HUES6 (cell line): ENCODE measurements at regions not wholly inside any gene's neighbourhood (a gene's known extent, or its start where the extent isn't known, plus 50 kb on each side); places are given as distances from the start of the nearest gene placed in this dataset.

Experiments
- H3K27ac ChIP-seq: 2 replicates; pipeline ENCODE4 v1.7.0; 2013; ENCODE audit warnings: low read depth, mild to moderate bottlenecking, low read length, inconsistent platforms
- H3K27me3 ChIP-seq: 2 replicates; pipeline ENCODE4 v1.6.1; 2013; ENCODE audit warnings: low read length; ENCODE audit not compliant: control insufficient read depth, insufficient read depth
- H3K36me3 ChIP-seq: 2 replicates; pipeline ENCODE4 v1.6.1; 2013; ENCODE audit warnings: low read length; ENCODE audit not compliant: control insufficient read depth, insufficient read depth
- H3K4me1 ChIP-seq: 2 replicates; pipeline ENCODE4 v1.6.1; 2013; ENCODE audit warnings: low read length; ENCODE audit not compliant: control insufficient read depth, insufficient read depth
- H3K4me3 ChIP-seq: 2 replicates; pipeline ENCODE4 v1.5.1; 2013; ENCODE audit warnings: low read depth, low read length
- H3K9ac ChIP-seq: one replicate; pipeline ENCODE4 v1.6.1; 2013; ENCODE audit warnings: mild to moderate bottlenecking, low read length
- H3K9me3 ChIP-seq: 2 replicates; pipeline ENCODE4 v1.6.1; 2013; ENCODE audit warnings: low read depth, low read length; ENCODE audit not compliant: control insufficient read depth, insufficient read depth

DNA sequence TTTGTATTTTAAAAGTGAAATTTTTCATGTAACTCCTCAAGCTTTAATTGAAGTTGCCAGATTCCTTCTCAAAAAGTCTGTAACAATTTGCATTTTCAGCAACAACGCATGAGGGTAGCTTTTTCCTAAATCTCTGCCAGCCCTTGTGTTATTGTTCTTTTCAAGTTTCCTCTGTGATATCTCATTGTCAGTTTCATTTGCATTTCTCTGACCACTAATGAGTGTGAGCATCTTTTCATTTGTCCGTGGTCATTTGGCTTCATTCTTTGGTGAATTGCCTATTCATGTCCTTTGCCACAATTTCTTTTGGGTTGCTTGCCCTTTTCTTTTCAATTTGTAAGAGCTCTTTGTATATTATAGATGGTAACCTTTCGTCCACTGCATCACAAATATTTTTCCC is 68.0 kb upstream of the NKD1 start:
- H3K4me1 ChIP-seq = peaks cover 20% of the 10 kb centered on the region
- H3K27me3 ChIP-seq = no peaks in the 10 kb centered on the region
- H3K4me3 ChIP-seq = no peak overlapping the region
- H3K9ac ChIP-seq = no peak overlapping the region
- peaks cover 16% of the 10 kb centered on the region for H3K9me3 ChIP-seq
- H3K27ac ChIP-seq = no peak overlapping the region
- H3K36me3 ChIP-seq = no peaks in the 10 kb centered on the region

DNA sequence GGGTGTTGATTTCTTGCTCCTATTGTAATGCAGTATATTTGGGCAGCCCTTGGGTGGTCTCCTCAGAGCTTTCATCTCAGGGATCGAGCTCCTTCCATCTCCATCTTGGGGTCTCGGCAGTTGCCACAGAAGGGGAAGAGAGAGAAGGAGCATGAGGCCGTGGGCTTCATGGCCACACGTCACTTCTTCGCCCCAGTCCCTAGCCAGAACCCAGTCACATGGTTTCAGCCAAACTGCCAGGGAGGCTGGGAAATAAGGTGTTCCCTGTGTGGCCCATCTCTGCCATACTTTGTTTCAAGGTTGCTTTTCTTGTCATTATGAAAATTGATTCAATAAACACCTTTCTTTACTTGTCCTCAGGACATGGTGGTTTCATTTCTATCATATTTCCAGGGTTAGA is 68.4 kb upstream of the NKD1 start:
- H3K4me3 ChIP-seq = no peak overlapping the region
- H3K4me1 ChIP-seq = peaks cover 20% of the 10 kb centered on the region
- H3K36me3 ChIP-seq = no peaks in the 10 kb centered on the region
- peaks cover 12% of the 10 kb centered on the region for H3K9me3 ChIP-seq
- H3K27me3 ChIP-seq = no peaks in the 10 kb centered on the region
- H3K27ac ChIP-seq = no peak overlapping the region
- no peak overlapping the region for H3K9ac ChIP-seq

DNA sequence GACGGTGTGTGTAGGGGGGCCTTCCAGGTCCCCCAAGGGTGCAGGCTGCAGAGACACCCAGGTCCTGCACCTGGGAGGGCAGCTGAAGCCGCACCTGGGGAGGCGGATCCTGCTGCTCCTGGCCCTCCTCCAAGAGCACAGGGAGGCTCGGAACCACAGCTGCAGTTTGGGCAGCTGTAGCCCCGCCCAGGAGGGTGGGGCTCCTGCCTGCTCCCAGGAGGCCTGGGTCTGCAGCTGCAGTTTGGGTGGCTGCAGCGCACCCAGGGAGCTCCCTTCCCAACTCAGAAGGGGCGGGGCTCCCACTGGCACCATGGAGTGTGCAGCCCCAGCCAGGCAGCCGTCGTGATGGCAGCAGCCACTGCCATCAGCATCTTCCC is 69.4 kb upstream of the NKD1 start:
- Histone ChIP-seq H3K27me3 (no peaks in the 10 kb centered on the region), H3K27ac (no peak overlapping the region), H3K4me1 (peaks cover 23% of the 10 kb centered on the region), H3K9me3 (peaks cover 5% of the 10 kb centered on the region), H3K4me3 (no peak overlapping the region), H3K36me3 (no peaks in the 10 kb centered on the region), H3K9ac (no peak overlapping the region)

DNA sequence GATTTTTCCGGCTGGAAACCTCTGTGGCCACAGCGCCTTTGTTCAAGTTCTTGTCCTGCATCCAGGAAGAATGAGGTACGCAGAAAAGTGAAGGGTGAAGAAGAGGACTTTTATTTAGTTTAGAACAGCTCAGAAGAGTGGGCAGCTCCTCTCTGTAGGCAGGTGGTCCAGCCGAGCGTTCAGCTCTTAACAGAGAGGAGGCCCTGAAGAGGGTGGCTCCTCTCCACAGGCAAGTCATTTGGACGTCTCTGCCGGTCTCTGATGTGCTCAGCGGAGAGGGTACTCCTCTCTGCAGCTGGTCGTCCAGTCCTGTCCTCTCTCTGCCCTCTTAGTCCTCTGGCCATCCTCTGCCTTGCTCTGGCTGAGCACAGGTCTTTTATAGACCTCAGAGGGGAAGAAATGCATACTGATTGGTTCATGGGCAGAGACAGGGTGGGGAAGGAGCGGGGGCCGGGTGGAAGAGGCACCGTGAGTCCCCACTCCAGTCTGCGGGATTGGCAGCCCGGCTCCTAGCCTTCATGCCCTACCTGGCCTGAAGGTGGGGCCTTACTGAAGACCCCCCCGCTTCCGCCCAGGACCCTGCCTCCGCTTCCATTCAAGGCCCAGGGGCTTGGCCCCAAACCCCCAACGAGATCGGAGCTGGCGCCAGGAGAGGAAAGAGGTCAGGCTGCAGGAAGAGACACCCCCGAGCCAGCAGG is 70.0 kb upstream of the NKD1 start:
- Histone ChIP-seq H3K4me1 (peaks cover 28% of the 10 kb centered on the region), H3K36me3 (no peaks in the 10 kb centered on the region), H3K9ac (no peak overlapping the region), H3K4me3 (no peak overlapping the region), H3K9me3 (peaks cover under 1% of the 10 kb centered on the region; the same call in 1 of the 2 replicates), H3K27ac (no peak overlapping the region), H3K27me3 (no peaks in the 10 kb centered on the region)

DNA sequence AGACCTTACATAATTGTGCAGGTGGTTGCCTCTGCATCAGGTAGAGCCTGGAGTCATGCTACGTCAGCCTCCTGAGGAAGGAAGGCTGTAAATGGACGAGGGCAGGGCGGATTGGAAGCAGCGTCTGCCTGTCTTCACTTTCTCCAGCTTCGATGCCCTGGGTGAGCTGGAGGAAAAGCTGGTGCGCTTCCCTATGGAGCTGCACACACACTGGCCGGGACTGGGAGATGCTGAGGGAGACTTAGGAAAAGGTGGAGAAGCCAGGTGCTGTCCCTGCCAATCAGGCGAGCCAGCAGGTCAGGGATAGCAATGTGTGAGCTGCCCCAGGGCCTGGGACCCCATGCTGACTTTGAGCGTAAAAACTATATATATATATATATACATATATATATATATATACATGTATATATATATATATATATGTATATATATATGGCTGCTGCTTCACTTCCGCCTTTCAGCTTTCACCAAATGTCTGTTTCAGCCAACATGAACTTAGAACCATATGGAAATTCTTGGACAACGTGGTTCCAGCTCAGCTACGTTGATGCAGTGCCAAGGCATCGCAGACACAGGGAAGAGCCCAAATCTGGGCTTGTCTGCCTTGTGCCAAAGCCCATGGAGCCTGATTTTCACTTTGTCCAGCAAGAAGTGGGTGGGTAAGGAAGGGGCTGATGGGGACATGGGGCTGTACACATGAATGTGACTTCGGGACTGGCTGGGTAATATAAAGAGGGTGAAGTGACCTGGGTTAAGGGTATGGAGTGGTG is 71.5 kb upstream of the NKD1 start:
- H3K4me1 ChIP-seq = peaks cover 30% of the 10 kb centered on the region
- H3K4me3 ChIP-seq = no peak overlapping the region
- H3K9me3 ChIP-seq = no peaks in the 10 kb centered on the region
- no peak overlapping the region for H3K9ac ChIP-seq
- H3K27ac ChIP-seq = no peak overlapping the region
- no peaks in the 10 kb centered on the region for H3K36me3 ChIP-seq
- H3K27me3 ChIP-seq = no peaks in the 10 kb centered on the region

DNA sequence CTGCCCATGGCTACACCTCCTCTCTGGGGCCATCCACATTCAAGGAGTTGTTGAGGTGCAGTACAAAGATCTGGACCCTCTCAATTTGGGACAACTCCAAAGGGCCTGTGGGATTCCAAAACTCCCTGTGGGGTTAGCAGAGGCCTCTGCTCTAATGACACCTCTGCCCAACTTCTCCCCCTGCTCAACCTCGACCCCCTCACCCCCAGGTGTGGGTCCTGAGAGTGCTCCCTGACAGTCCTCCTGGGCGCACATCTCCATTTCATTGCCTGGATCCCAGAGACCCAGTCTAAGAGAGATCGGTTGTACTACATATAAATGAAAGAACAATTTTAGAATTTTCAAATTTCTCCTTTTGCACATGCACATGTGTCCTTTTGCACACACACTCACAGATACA is 73.0 kb upstream of the NKD1 start:
- peaks cover 35% of the 10 kb centered on the region for H3K4me1 ChIP-seq
- no peaks in the 10 kb centered on the region for H3K9me3 ChIP-seq
- no peak overlapping the region for H3K27ac ChIP-seq
- no peak overlapping the region for H3K4me3 ChIP-seq
- H3K36me3 ChIP-seq = no peaks in the 10 kb centered on the region
- H3K27me3 ChIP-seq = no peaks in the 10 kb centered on the region
- no peak overlapping the region for H3K9ac ChIP-seq

DNA sequence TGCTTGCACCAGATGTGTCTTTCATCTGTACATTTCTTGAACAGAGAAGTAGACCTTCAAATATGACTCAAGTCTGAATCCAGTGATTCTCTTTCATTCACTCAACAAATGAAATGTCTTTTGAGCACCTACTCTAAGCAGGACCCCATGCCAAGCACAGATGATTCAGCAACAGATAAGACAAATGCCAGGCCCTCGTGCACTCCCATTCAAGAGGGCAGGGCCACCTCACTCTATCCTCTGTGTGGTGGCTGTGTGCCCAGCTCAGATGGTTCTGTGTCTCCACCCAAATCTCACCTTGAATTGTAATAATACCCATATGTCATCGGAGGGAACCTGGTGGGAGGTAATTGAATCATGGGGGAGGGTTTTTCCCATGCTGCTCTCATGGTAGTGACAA is 74.1 kb upstream of the NKD1 start:
- Histone ChIP-seq H3K4me3 (no peak overlapping the region), H3K4me1 (peaks cover 38% of the 10 kb centered on the region), H3K9me3 (no peaks in the 10 kb centered on the region), H3K27me3 (peaks cover 5% of the 10 kb centered on the region; the same call in 1 of the 2 replicates), H3K36me3 (no peaks in the 10 kb centered on the region), H3K27ac (no peak overlapping the region), H3K9ac (no peak overlapping the region)

DNA sequence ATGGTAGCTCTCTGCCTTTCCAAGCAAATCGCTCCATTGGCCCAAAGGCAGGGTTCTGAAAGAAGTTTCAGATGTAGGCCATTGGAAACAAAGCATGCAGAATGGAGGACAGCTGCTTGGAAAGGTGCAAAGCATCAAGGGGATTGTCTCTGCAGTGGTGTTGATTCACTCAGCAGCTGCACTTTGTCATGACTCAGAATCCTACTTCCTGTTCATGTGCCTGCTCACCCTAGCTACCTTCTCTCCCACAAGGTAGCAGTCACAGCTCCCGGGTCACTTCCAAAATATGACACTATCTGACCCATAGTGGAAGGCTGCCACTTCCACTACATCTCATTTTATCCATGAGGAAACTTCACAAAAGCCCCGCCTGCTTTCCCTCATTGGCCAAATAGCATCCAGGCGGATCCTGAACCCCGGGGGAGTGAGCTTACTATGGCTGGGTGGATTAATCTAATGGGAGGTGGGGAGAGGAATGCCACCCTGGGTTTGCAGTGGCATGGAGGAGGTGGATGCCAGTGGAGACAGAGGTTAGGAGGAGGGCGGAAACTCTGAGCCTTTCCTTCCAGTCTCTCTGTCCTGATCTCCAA is 74.7 kb upstream of the NKD1 start:
- peaks cover 12% of the 10 kb centered on the region; the same call in 1 of the 2 replicates for H3K27me3 ChIP-seq
- H3K27ac ChIP-seq = no peak overlapping the region
- no peak overlapping the region for H3K9ac ChIP-seq
- H3K4me3 ChIP-seq = no peak overlapping the region
- no peaks in the 10 kb centered on the region for H3K9me3 ChIP-seq
- H3K36me3 ChIP-seq = no peaks in the 10 kb centered on the region
- peaks cover 42% of the 10 kb centered on the region for H3K4me1 ChIP-seq

DNA sequence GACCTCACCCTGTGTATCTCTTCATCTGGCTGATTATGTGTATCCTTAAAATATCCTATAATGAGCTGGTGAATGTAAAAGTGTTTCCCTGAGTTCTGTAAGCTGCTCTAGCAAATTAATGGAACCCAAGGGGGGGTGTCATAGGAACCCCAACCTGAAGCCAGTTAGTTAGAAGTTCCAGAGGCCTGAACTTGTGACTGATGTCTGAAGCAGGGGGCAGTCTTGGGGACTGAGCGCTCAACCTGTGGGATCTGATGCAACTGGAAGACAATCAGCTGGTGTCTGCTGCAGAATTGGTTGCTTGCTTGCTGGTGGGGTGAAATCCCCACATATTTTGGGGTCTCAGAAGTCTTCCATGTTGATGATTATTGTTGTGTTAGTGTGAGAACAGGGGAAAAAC is 75.7 kb upstream of the NKD1 start:
- Histone ChIP-seq H3K27ac (no peak overlapping the region), H3K4me3 (no peak overlapping the region), H3K9me3 (no peaks in the 10 kb centered on the region), H3K4me1 (peaks cover 38% of the 10 kb centered on the region), H3K9ac (no peak overlapping the region), H3K36me3 (no peaks in the 10 kb centered on the region), H3K27me3 (peaks cover 16% of the 10 kb centered on the region; the same call in 1 of the 2 replicates)

DNA sequence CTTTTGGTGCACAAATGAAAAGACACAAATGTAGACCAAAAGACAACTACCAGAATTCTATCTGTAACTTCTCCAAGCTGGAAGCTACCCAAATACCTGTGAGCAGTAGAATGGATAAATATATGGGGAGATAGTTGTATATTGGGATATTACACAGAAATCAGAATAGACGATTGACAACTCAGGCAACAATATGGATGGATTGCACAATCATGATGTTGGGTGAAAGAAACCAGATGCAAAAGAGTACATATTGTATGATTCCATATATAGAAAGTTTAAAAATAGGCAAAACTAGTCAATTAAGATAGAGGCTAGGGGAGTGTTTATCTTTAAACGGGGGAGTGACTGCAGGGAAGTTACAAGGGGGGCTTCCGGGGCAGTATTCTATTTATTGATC is 77.5 kb upstream of the NKD1 start:
- Histone ChIP-seq H3K9me3 (no peaks in the 10 kb centered on the region), H3K27me3 (peaks cover 33% of the 10 kb centered on the region), H3K4me3 (no peak overlapping the region), H3K27ac (no peak overlapping the region), H3K36me3 (no peaks in the 10 kb centered on the region), H3K4me1 (peaks cover 46% of the 10 kb centered on the region), H3K9ac (no peak overlapping the region)

DNA sequence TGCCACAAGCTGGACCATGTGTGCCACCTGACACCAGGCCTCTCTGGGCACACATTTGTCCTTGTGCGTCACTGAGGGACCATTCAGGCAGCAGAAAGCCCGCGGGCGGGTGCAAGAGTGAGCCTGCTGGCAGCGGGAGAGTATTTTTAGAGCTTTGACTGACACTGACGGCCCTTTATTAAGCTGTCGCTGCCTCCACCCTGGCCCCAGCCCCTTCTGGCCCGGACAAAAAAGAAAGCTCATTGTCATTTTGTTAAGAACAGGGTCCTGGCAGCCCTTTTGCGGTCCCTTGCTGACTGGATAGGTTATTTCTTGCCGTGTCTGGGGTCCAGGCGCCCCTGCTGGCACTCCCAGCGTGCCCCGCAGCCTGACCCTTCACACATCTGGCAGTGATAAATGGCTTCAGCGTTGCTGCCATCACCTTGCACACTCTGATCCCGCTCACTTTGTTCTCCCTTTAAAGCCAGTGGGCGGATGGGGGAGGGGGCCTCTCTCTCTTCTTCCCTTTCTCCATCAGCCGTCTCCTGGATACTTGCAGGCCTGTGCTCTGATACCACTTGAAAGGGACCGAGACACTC is 78.4 kb upstream of the NKD1 start:
- Histone ChIP-seq H3K4me3 (no peak overlapping the region), H3K27me3 (peaks cover 41% of the 10 kb centered on the region), H3K27ac (peak overlapping the region; percentile 18; the same call in 1 of the 2 replicates), H3K36me3 (no peaks in the 10 kb centered on the region), H3K9ac (peak overlapping the region; percentile 84), H3K4me1 (peaks cover 46% of the 10 kb centered on the region), H3K9me3 (no peaks in the 10 kb centered on the region)
